HG02870 (cell line): ENCODE measurements at regions not wholly inside any gene's neighbourhood (a gene's known extent, or its start where the extent isn't known, plus 50 kb on each side); places are given as distances from the start of the nearest gene placed in this dataset.

Experiments used
- ATAC-seq: cut with Tn5 transposase; IDR thresholded peaks from one replicate; pipeline ENCODE4 v1.9.1; 2021; ENCODE audit warnings: mild to moderate bottlenecking, moderate library complexity; ENCODE audit not compliant: unreplicated experiment

- ATAC-seq: no peak
These were observed 230.2 kb downstream of the VRK1 start for GRCh38 chr14:97027256-97027999.

GRCh38 chr14:97028382-97028781, 231.2 kb downstream of the VRK1 start:
- no peak for ATAC-seq

GRCh38 chr14:97029800-97030199, 232.6 kb downstream of the VRK1 start:
- ATAC-seq: no peak

GRCh38 chr14:97031530-97031929, 234.3 kb downstream of the VRK1 start:
- no peak for ATAC-seq

GRCh38 chr14:97033556-97034081, 236.4 kb downstream of the VRK1 start:
- ATAC-seq: no peak

GRCh38 chr14:97036086-97036852, 239.1 kb downstream of the VRK1 start:
- ATAC-seq: no peak

GRCh38 chr14:97039717-97040363, 242.7 kb downstream of the VRK1 start:
- ATAC-seq: no peak

- no peak for ATAC-seq
These were observed 249.8 kb downstream of the VRK1 start for GRCh38 chr14:97046967-97047366.

GRCh38 chr14:97052001-97052400, 254.8 kb downstream of the VRK1 start:
- ATAC-seq: no peak

GRCh38 chr14:97053941-97054340, 256.8 kb downstream of the VRK1 start:
- no peak for ATAC-seq

GRCh38 chr14:97055355-97055754, 258.2 kb downstream of the VRK1 start:
- no peak for ATAC-seq

- no peak for ATAC-seq
These were observed 258.9 kb downstream of the VRK1 start for GRCh38 chr14:97056086-97056485.

GRCh38 chr14:97057238-97058073, 260.3 kb downstream of the VRK1 start:
- no peak for ATAC-seq

GRCh38 chr14:97058074-97058467, 260.9 kb downstream of the VRK1 start:
- ATAC-seq: no peak

GRCh38 chr14:97058589-97058988, 261.4 kb downstream of the VRK1 start:
- no peak for ATAC-seq

- ATAC-seq: no peak
These were observed 264.0 kb downstream of the VRK1 start for GRCh38 chr14:97061198-97061597.

GRCh38 chr14:97061714-97062113, 264.5 kb downstream of the VRK1 start:
- ATAC-seq: no peak

GRCh38 chr14:97065305-97066067, 268.3 kb downstream of the VRK1 start:
- no peak for ATAC-seq

GRCh38 chr14:97066068-97066899, 269.1 kb downstream of the VRK1 start:
- ATAC-seq: no peak
